Keratinocyte (primary cell): ENCODE measurements at regions not wholly inside any gene's neighbourhood (a gene's known extent, or its start where the extent isn't known, plus 50 kb on each side); places are given as distances from the start of the nearest gene placed in this dataset.
"Not testable (repeated sequence)": the region's sequence is repeated elsewhere in the genome, so short reads cannot be mapped to it uniquely, and the experiment has no call there.

Experiments used
- DNase-seq: peaks from one replicate; pipeline ENCODE4 v3.0.0-alpha.2; 2011; ENCODE audit warnings: low read depth, missing footprints, low spot score
- FAIRE-seq: peaks from 2 replicates; lab custom pipeline; 2011; peaks lifted over from hg19 to GRCh38; lab: Jason Lieb, UNC
- H2AFZ ChIP-seq: 2 replicates; pipeline ENCODE4 v1.6.0; 2012; ENCODE audit warnings: low read length, control low read depth, inconsistent platforms; ENCODE audit not compliant: control insufficient read depth
- H3K27ac ChIP-seq: 2 replicates; pipeline ENCODE4 v1.5.1; 2011; ENCODE audit warnings: low read length; ENCODE audit not compliant: control insufficient read depth, insufficient read depth
- H3K27me3 ChIP-seq: 3 replicates; pipeline ENCODE4 v1.6.0; 2011; ENCODE audit warnings: low read length; ENCODE audit not compliant: control insufficient read depth, insufficient read depth; ENCODE audit errors: extremely low read depth
- H3K36me3 ChIP-seq, 2 experiments: 2 replicates in 1 of 2; 3 replicates in 1 of 2; pipeline ENCODE4 v1.5.1; 2011; ENCODE audit warnings: low read length in 2 of 2, mild to moderate bottlenecking in 1 of 2; ENCODE audit not compliant: control insufficient read depth in 2 of 2, insufficient read depth in 2 of 2; ENCODE audit errors: extremely low read depth in 1 of 2
- H3K4me1 ChIP-seq: 3 replicates; pipeline ENCODE4 v1.5.1; 2011; ENCODE audit warnings: low read length; ENCODE audit not compliant: control insufficient read depth, insufficient read depth; ENCODE audit errors: extremely low read depth
- H3K4me2 ChIP-seq: 3 replicates; pipeline ENCODE4 v1.6.0; 2011; ENCODE audit warnings: low read depth, low read length; ENCODE audit not compliant: control insufficient read depth, insufficient read depth; ENCODE audit errors: extremely low read depth
- H3K4me3 ChIP-seq, 3 experiments: fragments of 200-600 bp in 1 of 3; sonication (generic) in 1 of 3; 2 replicates in 2 of 3; 3 replicates in 1 of 3; pipeline ENCODE4 v1.5.1; 2011 to 2016; ENCODE audit warnings: low read length in 3 of 3, mild to moderate bottlenecking in 3 of 3, control low read depth in 2 of 3, inconsistent platforms in 1 of 3, low read depth in 1 of 3, mixed read lengths in 1 of 3, mixed run types in 1 of 3, moderate library complexity in 1 of 3; ENCODE audit not compliant: control insufficient read depth in 2 of 3, insufficient read depth in 2 of 3; ENCODE audit errors: extremely low read depth in 1 of 3
- H3K79me2 ChIP-seq: 2 replicates; pipeline ENCODE4 v1.6.0; 2012; ENCODE audit warnings: low read length; ENCODE audit not compliant: control insufficient read depth, insufficient read depth
- H3K9ac ChIP-seq: 3 replicates; pipeline ENCODE4 v1.6.0; 2011; ENCODE audit warnings: low read length; ENCODE audit not compliant: control insufficient read depth, insufficient read depth; ENCODE audit errors: extremely low read depth
- H3K9me1 ChIP-seq: 3 replicates; pipeline ENCODE4 v1.6.0; 2011; ENCODE audit warnings: low read length; ENCODE audit not compliant: control insufficient read depth, insufficient read depth; ENCODE audit errors: extremely low read depth
- H3K9me3 ChIP-seq: 2 replicates; pipeline ENCODE4 v1.5.1; 2012; ENCODE audit warnings: low read depth, low read length; ENCODE audit not compliant: control insufficient read depth
- H4K20me1 ChIP-seq: 3 replicates; pipeline ENCODE4 v1.6.0; 2011; ENCODE audit warnings: low read length; ENCODE audit not compliant: control insufficient read depth, insufficient read depth; ENCODE audit errors: extremely low read depth
- CTCF ChIP-seq, 3 experiments: IDR thresholded peaks in 1 of 3; conservative IDR thresholded peaks in 1 of 3; optimal IDR thresholded peaks in 1 of 3; 2 replicates in 2 of 3; 3 replicates in 1 of 3; pipeline versions ENCODE3 to v1.5.1; 2011; ENCODE audit warnings: low read length in 3 of 3, mild to moderate bottlenecking in 3 of 3, moderate library complexity in 2 of 3, control low read depth in 1 of 3, inconsistent platforms in 1 of 3; ENCODE audit not compliant: insufficient read depth in 2 of 3; ENCODE audit errors: extremely low read depth in 1 of 3
- EZH2 ChIP-seq: IDR thresholded peaks from one replicate; pipeline ENCODE4 v1.6.1; 2012; ENCODE audit warnings: inconsistent platforms, mild to moderate bottlenecking, low read length, moderate library complexity
- dilution Hi-C: fragments of 300-500 bp; cut with MboI; formaldehyde crosslinking; loops from one replicate; pipeline ENCODE4 v1.7.0; 2020; ENCODE audit warnings: low sequenced_read_pairs; ENCODE audit not compliant: extremely low pct_ligation_motif_present

GRCh38 chr5:89779734-89780133 lies 629.8 kb downstream of the CETN3 start:
- H3K9me3 ChIP-seq, H3K79me2 ChIP-seq, FAIRE-seq, dilution Hi-C loops, H3K9ac ChIP-seq, H3K4me3 ChIP-seq, H3K36me3 ChIP-seq, H3K4me2 ChIP-seq, H2AFZ ChIP-seq, H3K4me1 ChIP-seq, H3K27me3 ChIP-seq, DNase-seq, H3K27ac ChIP-seq, H4K20me1 ChIP-seq, H3K9me1 ChIP-seq: not testable (repeated sequence)

GRCh38 chr5:89777758-89778157 lies 631.8 kb downstream of the CETN3 start:
- no peaks in the 10 kb centered on the region for H4K20me1 ChIP-seq
- H3K9ac ChIP-seq, result no peak overlapping the region
- no peaks in the 10 kb centered on the region for H3K4me1 ChIP-seq
- no peak overlapping the region for H2AFZ ChIP-seq
- H3K36me3 ChIP-seq, result no peaks in the 10 kb centered on the region
- no peaks in the 10 kb centered on the region for H3K9me1 ChIP-seq
- TF ChIP-seq EZH2 (no peak), CTCF (optimal IDR thresholded peaks at IDR 0.05 in 1 of 3, IDR thresholded peaks at IDR 0.05 in 1 of 3, conservative IDR thresholded peaks at IDR 0.05 in 1 of 3; ENCODE audit: extremely low read depth in 1 of 3, insufficient read depth in 2 of 3, low read length in 3 of 3) (no peak)
- DNase-seq (no peak), FAIRE-seq (no peak)
- dilution Hi-C loops, result no loop called here
- H3K79me2 ChIP-seq, result no peaks in the 10 kb centered on the region
- H3K27me3 ChIP-seq, result no peaks in the 10 kb centered on the region
- peaks cover 2% of the 10 kb centered on the region for H3K9me3 ChIP-seq
- no peak overlapping the region for H3K27ac ChIP-seq
- H3K4me2 ChIP-seq, result no peak overlapping the region
- H3K4me3 ChIP-seq, result no peak overlapping the region

GRCh38 chr5:89769975-89770374 lies 639.6 kb downstream of the CETN3 start:
- Histone ChIP-seq H4K20me1 (no peaks in the 10 kb centered on the region), H3K27me3 (no peaks in the 10 kb centered on the region), H3K79me2 (no peaks in the 10 kb centered on the region), H3K4me2 (no peak overlapping the region), H3K36me3 (no peaks in the 10 kb centered on the region), H3K4me1 (no peaks in the 10 kb centered on the region), H3K27ac (no peak overlapping the region), H3K9me3 (no peaks in the 10 kb centered on the region), H3K9me1 (no peaks in the 10 kb centered on the region), H2AFZ (no peak overlapping the region), H3K9ac (no peak overlapping the region), H3K4me3 (no peak overlapping the region)
- TF ChIP-seq EZH2 (no peak), CTCF (optimal IDR thresholded peaks at IDR 0.05 in 1 of 3, IDR thresholded peaks at IDR 0.05 in 1 of 3, conservative IDR thresholded peaks at IDR 0.05 in 1 of 3; ENCODE audit: extremely low read depth in 1 of 3, insufficient read depth in 2 of 3, low read length in 3 of 3) (no peak)
- FAIRE-seq (no peak), DNase-seq (no peak)
- dilution Hi-C loops, result no loop called here
